ENCODE measurements at regions not wholly inside any gene's neighbourhood (a gene's known extent, or its start where the extent isn't known, plus 50 kb on each side); places are given as distances from the start of the nearest gene placed in this dataset.

- no peak overlapping the region for H3K18ac ChIP-seq (ENCODE audit: low read length)
- no peak overlapping the region for H3K56ac ChIP-seq (ENCODE audit: low read length)
- no peaks in the 10 kb centered on the region for H3K79me2 ChIP-seq (ENCODE audit: control insufficient read depth, insufficient read depth, low read length)
- no peak overlapping the region for H4K5ac ChIP-seq (ENCODE audit: low read length)
- DNase-seq: no peak
- no peak overlapping the region for H3K9ac ChIP-seq (ENCODE audit: low read length)
- H2BK120ac ChIP-seq (ENCODE audit: low read depth, low read length): no peak overlapping the region
- H3K4me2 ChIP-seq (ENCODE audit: low read length): no peak overlapping the region
- H3K23ac ChIP-seq (ENCODE audit: low read length): no peak overlapping the region
- H2AK5ac ChIP-seq (ENCODE audit: low read length): no peak overlapping the region
- no peaks in the 10 kb centered on the region for H3K4me1 ChIP-seq (ENCODE audit: control insufficient read depth, low read depth, low read length)
- H3K27me3 ChIP-seq (ENCODE audit: insufficient read depth, low read length, poor library complexity): no peaks in the 10 kb centered on the region
- no peak overlapping the region for H3K27ac ChIP-seq (ENCODE audit: low read depth, low read length)
- no CpG with 5 or more reads among the region's 3 CpGs for WGBS (ENCODE audit: extremely low coverage, insufficient coverage, low lambda C conversion rate)
- no peak overlapping the region for H4K8ac ChIP-seq (ENCODE audit: low read depth, low read length)
- no peaks in the 10 kb centered on the region for H3K36me3 ChIP-seq (ENCODE audit: control insufficient read depth, insufficient read depth, low read length)
- H3K4me3 ChIP-seq (ENCODE audit: low read length): no peak overlapping the region
- H2BK5ac ChIP-seq (ENCODE audit: low read length): no peak overlapping the region
- no peak overlapping the region for H3K4ac ChIP-seq (ENCODE audit: low read depth, low read length)
- H3K79me1 ChIP-seq (ENCODE audit: low read length): no peaks in the 10 kb centered on the region
- no peak overlapping the region for H2BK15ac ChIP-seq (replicated peaks; ENCODE audit: low read depth)
These were observed 82.0 kb upstream of the SLC38A4 start for GRCh38 chr12:46907791-46908190.

GRCh38 chr12:46908236-46908935, 82.6 kb upstream of the SLC38A4 start:
- no peak overlapping the region for H3K4me2 ChIP-seq (ENCODE audit: low read length)
- no peaks in the 10 kb centered on the region for H3K79me1 ChIP-seq (ENCODE audit: low read length)
- H4K8ac ChIP-seq (ENCODE audit: low read depth, low read length): no peak overlapping the region
- H3K36me3 ChIP-seq (ENCODE audit: control insufficient read depth, insufficient read depth, low read length): no peaks in the 10 kb centered on the region
- no peak overlapping the region for H3K23ac ChIP-seq (ENCODE audit: low read length)
- H3K4me1 ChIP-seq (ENCODE audit: control insufficient read depth, low read depth, low read length): no peaks in the 10 kb centered on the region
- H3K18ac ChIP-seq (ENCODE audit: low read length): no peak overlapping the region
- no peak overlapping the region for H3K4me3 ChIP-seq (ENCODE audit: low read length)
- no peaks in the 10 kb centered on the region for H3K79me2 ChIP-seq (ENCODE audit: control insufficient read depth, insufficient read depth, low read length)
- H3K27me3 ChIP-seq (ENCODE audit: insufficient read depth, low read length, poor library complexity): no peaks in the 10 kb centered on the region
- H2AK5ac ChIP-seq (ENCODE audit: low read length): no peak overlapping the region
- H2BK120ac ChIP-seq (ENCODE audit: low read depth, low read length): no peak overlapping the region
- H2BK5ac ChIP-seq (ENCODE audit: low read length): no peak overlapping the region
- no peak overlapping the region for H3K27ac ChIP-seq (ENCODE audit: low read depth, low read length)
- H4K5ac ChIP-seq (ENCODE audit: low read length): no peak overlapping the region
- H2BK15ac ChIP-seq (replicated peaks; ENCODE audit: low read depth): no peak overlapping the region
- H3K4ac ChIP-seq (ENCODE audit: low read depth, low read length): no peak overlapping the region
- no peak overlapping the region for H3K9ac ChIP-seq (ENCODE audit: low read length)
- peak; percentile 3 for DNase-seq
- no peak overlapping the region for H3K56ac ChIP-seq (ENCODE audit: low read length)
- WGBS (ENCODE audit: extremely low coverage, insufficient coverage, low lambda C conversion rate): no CpG with 5 or more reads among the region's 2 CpGs

- H2BK120ac ChIP-seq (ENCODE audit: low read depth, low read length): no peak overlapping the region
- H3K18ac ChIP-seq (ENCODE audit: low read length): no peak overlapping the region
- no peak overlapping the region for H4K5ac ChIP-seq (ENCODE audit: low read length)
- no peak overlapping the region for H3K4ac ChIP-seq (ENCODE audit: low read depth, low read length)
- no peaks in the 10 kb centered on the region for H3K4me1 ChIP-seq (ENCODE audit: control insufficient read depth, low read depth, low read length)
- H2BK15ac ChIP-seq (replicated peaks; ENCODE audit: low read depth): no peak overlapping the region
- no peak overlapping the region for H3K4me3 ChIP-seq (ENCODE audit: low read length)
- H3K56ac ChIP-seq (ENCODE audit: low read length): no peak overlapping the region
- no peaks in the 10 kb centered on the region for H3K79me2 ChIP-seq (ENCODE audit: control insufficient read depth, insufficient read depth, low read length)
- H3K27ac ChIP-seq (ENCODE audit: low read depth, low read length): no peak overlapping the region
- no peak overlapping the region for H4K8ac ChIP-seq (ENCODE audit: low read depth, low read length)
- no peak overlapping the region for H3K4me2 ChIP-seq (ENCODE audit: low read length)
- no peak overlapping the region for H3K9ac ChIP-seq (ENCODE audit: low read length)
- H3K36me3 ChIP-seq (ENCODE audit: control insufficient read depth, insufficient read depth, low read length): no peaks in the 10 kb centered on the region
- no peak overlapping the region for H2AK5ac ChIP-seq (ENCODE audit: low read length)
- H2BK5ac ChIP-seq (ENCODE audit: low read length): no peak overlapping the region
- H3K27me3 ChIP-seq (ENCODE audit: insufficient read depth, low read length, poor library complexity): no peaks in the 10 kb centered on the region
- no peaks in the 10 kb centered on the region for H3K79me1 ChIP-seq (ENCODE audit: low read length)
- no CpG with 5 or more reads among the region's 6 CpGs for WGBS (ENCODE audit: extremely low coverage, insufficient coverage, low lambda C conversion rate)
- DNase-seq: no peak
- no peak overlapping the region for H3K23ac ChIP-seq (ENCODE audit: low read length)
These were observed 83.3 kb upstream of the SLC38A4 start for GRCh38 chr12:46908936-46909635.

GRCh38 chr12:46910830-46911229, 85.0 kb upstream of the SLC38A4 start:
- Histone ChIP-seq H3K79me2 (ENCODE audit: control insufficient read depth, insufficient read depth, low read length) (no peaks in the 10 kb centered on the region), H3K56ac (ENCODE audit: low read length) (no peak overlapping the region), H2BK120ac (ENCODE audit: low read depth, low read length) (no peak overlapping the region), H3K4ac (ENCODE audit: low read depth, low read length) (no peak overlapping the region), H3K27me3 (ENCODE audit: insufficient read depth, low read length, poor library complexity) (no peaks in the 10 kb centered on the region), H3K4me2 (ENCODE audit: low read length) (no peak overlapping the region), H4K5ac (ENCODE audit: low read length) (no peak overlapping the region), H2BK5ac (ENCODE audit: low read length) (no peak overlapping the region), H3K4me1 (ENCODE audit: control insufficient read depth, low read depth, low read length) (no peaks in the 10 kb centered on the region), H3K4me3 (ENCODE audit: low read length) (no peak overlapping the region), H3K27ac (ENCODE audit: low read depth, low read length) (no peak overlapping the region), H2AK5ac (ENCODE audit: low read length) (no peak overlapping the region), H3K18ac (ENCODE audit: low read length) (no peak overlapping the region), H2BK15ac (replicated peaks; ENCODE audit: low read depth) (no peak overlapping the region), H3K23ac (ENCODE audit: low read length) (no peak overlapping the region), H3K79me1 (ENCODE audit: low read length) (no peaks in the 10 kb centered on the region), H3K36me3 (ENCODE audit: control insufficient read depth, insufficient read depth, low read length) (no peaks in the 10 kb centered on the region), H4K8ac (ENCODE audit: low read depth, low read length) (no peak overlapping the region), H3K9ac (ENCODE audit: low read length) (no peak overlapping the region)
- DNase-seq: no peak
- no CpG with 5 or more reads among the region's 1 CpG for WGBS (ENCODE audit: extremely low coverage, insufficient coverage, low lambda C conversion rate)

- no peaks in the 10 kb centered on the region for H3K27me3 ChIP-seq (ENCODE audit: insufficient read depth, low read length, poor library complexity)
- H3K56ac ChIP-seq (ENCODE audit: low read length): no peak overlapping the region
- no peaks in the 10 kb centered on the region for H3K4me1 ChIP-seq (ENCODE audit: control insufficient read depth, low read depth, low read length)
- H3K4ac ChIP-seq (ENCODE audit: low read depth, low read length): no peak overlapping the region
- no peak overlapping the region for H4K8ac ChIP-seq (ENCODE audit: low read depth, low read length)
- no peak overlapping the region for H2AK5ac ChIP-seq (ENCODE audit: low read length)
- H2BK5ac ChIP-seq (ENCODE audit: low read length): no peak overlapping the region
- no peak overlapping the region for H4K5ac ChIP-seq (ENCODE audit: low read length)
- H2BK120ac ChIP-seq (ENCODE audit: low read depth, low read length): no peak overlapping the region
- H3K9ac ChIP-seq (ENCODE audit: low read length): no peak overlapping the region
- H3K23ac ChIP-seq (ENCODE audit: low read length): no peak overlapping the region
- no peaks in the 10 kb centered on the region for H3K79me2 ChIP-seq (ENCODE audit: control insufficient read depth, insufficient read depth, low read length)
- no peak overlapping the region for H3K18ac ChIP-seq (ENCODE audit: low read length)
- H3K27ac ChIP-seq (ENCODE audit: low read depth, low read length): no peak overlapping the region
- H3K4me2 ChIP-seq (ENCODE audit: low read length): no peak overlapping the region
- H3K4me3 ChIP-seq (ENCODE audit: low read length): no peak overlapping the region
- H3K36me3 ChIP-seq (ENCODE audit: control insufficient read depth, insufficient read depth, low read length): no peaks in the 10 kb centered on the region
- H2BK15ac ChIP-seq (replicated peaks; ENCODE audit: low read depth): no peak overlapping the region
- DNase-seq: no peak
- no peaks in the 10 kb centered on the region for H3K79me1 ChIP-seq (ENCODE audit: low read length)
- WGBS (ENCODE audit: extremely low coverage, insufficient coverage, low lambda C conversion rate): no CpG with 5 or more reads among the region's 5 CpGs
These were observed 88.5 kb upstream of the SLC38A4 start for GRCh38 chr12:46914336-46914735.

All from mesendoderm (in vitro differentiated cells).